Fibroblast of villous mesenchyme (primary cell): ENCODE measurements at regions not wholly inside any gene's neighbourhood (a gene's known extent, or its start where the extent isn't known, plus 50 kb on each side); places are given as distances from the start of the nearest gene placed in this dataset.

Experiments
- DNase-seq: peaks from one replicate; pipeline ENCODE4 v3.0.0-alpha.2; 2010; ENCODE audit warnings: low read depth
- H3K4me3 ChIP-seq: 2 replicates; pipeline ENCODE4 v1.5.1; 2011; ENCODE audit warnings: low read depth, mild to moderate bottlenecking, low read length
- TF ChIP-seq, protein P1 (sequence below): IDR thresholded peaks from 2 replicates; pipeline ENCODE4 v1.5.1; 2012; ENCODE audit warnings: low read depth, mild to moderate bottlenecking, low read length; ENCODE audit not compliant: insufficient read depth

DNA sequence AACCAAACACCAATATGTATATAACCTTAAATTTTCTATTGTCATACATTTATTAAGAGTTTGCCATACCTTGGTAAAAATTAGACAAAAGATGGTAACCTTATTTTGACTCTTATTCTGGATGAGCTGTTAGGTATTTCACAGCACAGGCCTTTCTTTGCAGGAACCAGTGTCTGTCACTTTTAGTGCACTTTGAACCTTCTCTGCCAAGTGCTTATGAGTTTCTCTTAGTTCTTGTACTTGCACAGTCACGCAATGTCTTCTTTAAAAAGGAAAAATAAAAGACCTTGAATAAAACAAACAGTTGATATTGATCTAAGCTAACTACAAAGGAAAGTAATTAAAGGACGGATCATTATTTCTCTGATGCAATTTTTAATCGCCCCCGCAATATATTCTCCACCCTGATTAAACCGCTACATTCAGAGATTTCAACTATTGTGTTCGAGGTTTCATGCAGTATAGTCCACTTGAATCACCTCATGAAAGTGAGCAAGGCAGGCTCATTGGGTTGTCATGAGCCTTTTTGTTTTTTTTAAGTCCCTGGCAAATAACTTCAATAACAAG is 534.5 kb downstream of the KLF5 start:
- TF ChIP-seq, protein P1, sequence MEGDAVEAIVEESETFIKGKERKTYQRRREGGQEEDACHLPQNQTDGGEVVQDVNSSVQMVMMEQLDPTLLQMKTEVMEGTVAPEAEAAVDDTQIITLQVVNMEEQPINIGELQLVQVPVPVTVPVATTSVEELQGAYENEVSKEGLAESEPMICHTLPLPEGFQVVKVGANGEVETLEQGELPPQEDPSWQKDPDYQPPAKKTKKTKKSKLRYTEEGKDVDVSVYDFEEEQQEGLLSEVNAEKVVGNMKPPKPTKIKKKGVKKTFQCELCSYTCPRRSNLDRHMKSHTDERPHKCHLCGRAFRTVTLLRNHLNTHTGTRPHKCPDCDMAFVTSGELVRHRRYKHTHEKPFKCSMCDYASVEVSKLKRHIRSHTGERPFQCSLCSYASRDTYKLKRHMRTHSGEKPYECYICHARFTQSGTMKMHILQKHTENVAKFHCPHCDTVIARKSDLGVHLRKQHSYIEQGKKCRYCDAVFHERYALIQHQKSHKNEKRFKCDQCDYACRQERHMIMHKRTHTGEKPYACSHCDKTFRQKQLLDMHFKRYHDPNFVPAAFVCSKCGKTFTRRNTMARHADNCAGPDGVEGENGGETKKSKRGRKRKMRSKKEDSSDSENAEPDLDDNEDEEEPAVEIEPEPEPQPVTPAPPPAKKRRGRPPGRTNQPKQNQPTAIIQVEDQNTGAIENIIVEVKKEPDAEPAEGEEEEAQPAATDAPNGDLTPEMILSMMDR = no peak
- no peak for DNase-seq
- no peak overlapping the region for H3K4me3 ChIP-seq

DNA sequence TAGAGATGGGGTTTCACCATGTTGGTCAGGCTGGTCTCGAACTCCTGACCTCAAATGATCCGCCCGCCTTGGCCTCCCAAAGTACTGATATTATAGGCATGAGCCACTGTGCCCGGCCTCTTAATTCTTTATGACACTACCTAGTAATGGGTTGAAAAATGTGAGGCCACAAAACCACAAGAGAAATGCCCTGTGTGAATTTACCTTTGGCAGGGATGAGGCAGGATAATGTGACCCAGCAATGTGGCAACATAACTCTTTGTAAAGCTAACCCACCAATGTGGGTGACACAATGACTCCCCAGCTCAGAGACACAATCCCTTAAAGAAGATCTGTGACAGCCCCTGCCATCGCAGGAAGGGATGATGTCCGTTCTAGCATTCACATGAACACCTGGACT is 533.1 kb downstream of the KLF5 start:
- H3K4me3 ChIP-seq = no peak overlapping the region
- TF ChIP-seq, protein P1 = no peak
- no peak for DNase-seq

DNA sequence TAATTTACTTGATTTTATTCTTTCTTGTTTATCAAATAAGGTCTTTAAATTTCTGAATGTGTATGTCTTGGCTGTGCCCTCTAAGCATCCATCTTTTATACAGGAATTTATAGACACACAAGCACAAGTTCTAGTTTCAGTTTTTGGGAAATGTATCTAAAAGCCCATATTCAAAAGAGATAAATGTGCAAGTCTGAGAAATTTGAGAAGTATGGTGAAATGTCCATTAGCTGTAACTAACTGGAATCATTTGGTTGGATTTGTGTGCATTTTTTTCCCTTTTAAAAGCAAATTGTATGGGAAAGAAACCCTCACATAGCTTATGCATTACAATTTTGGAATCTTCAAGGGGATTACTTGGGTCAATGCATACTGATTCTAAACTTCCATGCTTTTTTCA is 532.0 kb downstream of the KLF5 start:
- TF ChIP-seq, protein P1 = no peak
- DNase-seq = no peak
- H3K4me3 ChIP-seq = no peak overlapping the region

DNA sequence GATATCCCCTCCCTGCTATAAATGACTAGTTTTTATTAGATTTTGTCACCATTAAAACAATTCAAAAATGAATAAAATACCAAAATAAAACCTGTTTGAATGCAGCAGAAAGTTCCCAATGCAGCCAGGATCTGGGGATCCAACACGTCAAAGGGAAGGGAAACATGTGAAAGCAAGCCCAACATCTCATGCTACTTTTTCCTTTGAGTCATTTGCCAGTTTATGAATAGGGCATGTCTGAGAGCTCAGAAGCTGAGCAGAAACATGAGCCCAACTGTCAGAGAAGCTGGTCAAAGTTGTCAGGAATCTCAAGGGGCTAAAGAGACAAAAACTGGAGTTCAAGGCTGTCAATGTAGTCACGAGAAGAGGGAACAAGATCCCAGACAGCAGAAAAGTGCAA is 526.4 kb downstream of the KLF5 start:
- DNase-seq = no peak
- no peak overlapping the region for H3K4me3 ChIP-seq
- TF ChIP-seq, protein P1 = no peak

DNA sequence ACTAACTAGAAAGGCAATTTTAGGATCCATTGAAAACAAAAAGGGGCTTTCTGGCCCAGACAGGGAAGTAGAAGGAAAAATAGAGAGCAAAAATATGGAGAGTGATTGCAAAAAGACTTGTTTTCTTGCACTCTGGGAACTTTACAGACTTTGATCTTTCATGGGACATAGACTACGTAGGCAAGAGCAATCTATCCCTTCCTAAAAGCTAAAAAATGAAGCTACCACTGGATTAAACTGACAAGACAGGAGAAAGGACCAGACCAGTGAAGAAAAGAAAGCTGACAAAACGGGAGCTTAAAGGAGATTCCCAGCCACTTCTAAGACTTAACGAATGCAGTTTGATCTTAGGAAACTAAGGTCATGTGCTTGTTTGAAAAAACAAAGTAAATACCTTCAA is 524.5 kb downstream of the KLF5 start:
- DNase-seq = no peak
- H3K4me3 ChIP-seq = no peak overlapping the region
- TF ChIP-seq, protein P1 = no peak

DNA sequence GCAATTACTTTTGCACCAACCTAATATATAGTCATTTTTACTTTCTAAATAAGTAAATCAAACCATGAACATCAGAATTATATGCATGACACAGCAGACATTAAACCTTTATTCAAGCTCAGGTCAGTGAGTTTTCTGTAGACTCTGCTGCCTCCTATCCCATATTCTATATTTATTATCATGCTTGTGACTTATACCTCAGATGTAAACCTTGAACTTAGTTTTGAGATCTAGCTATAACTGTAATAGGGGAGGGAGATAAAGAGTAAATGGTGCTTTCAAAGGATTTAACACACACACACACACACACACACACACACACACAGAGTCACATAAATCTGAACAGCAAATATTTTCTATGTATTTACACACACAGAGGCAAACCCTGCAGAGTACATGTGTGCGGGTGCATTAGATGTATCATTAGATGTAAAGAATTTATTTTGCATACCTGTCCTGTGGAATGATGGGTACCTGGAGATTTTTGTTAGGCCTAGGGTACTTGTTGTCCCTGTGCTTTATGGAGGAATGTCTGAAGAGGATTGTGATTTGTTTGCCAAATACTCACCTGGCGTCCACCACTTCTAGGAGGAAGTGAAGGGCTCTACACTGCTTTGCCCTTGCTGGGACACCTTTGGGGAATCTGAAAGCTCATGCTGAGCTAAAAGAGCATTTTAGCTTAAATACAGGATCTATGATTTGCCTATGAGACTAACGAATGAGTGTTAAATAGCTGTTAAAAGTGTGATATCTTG is 521.9 kb downstream of the KLF5 start:
- no peak overlapping the region for H3K4me3 ChIP-seq
- no peak for DNase-seq
- TF ChIP-seq, protein P1 = no peak
